ENCODE measurements at regions not wholly inside any gene's neighbourhood (a gene's known extent, or its start where the extent isn't known, plus 50 kb on each side); places are given as distances from the start of the nearest gene placed in this dataset.
"Not testable (repeated sequence)": the region's sequence is repeated elsewhere in the genome, so short reads cannot be mapped to it uniquely, and the experiment has no call there.

GRCh38 chr10:6784429-6784828, 204.4 kb upstream of the PRKCQ start:
- H3K9me2 ChIP-seq (ENCODE audit: insufficient read depth); BruUV-seq (replicated peaks); intact Hi-C loops (cut with micrococcal nuclease); H3K36me3 ChIP-seq (ENCODE audit: control insufficient read depth in 1 of 2, insufficient read depth in 2 of 2, low read length in 2 of 2); H3K9ac ChIP-seq (ENCODE audit: low read length); DNase-seq (ENCODE audit: low read depth, low spot score); H2AFZ ChIP-seq (ENCODE audit: low read depth, low read length, poor library complexity, severe bottlenecking); H4K20me1 ChIP-seq (ENCODE audit: insufficient read depth); RAD21 ChIA-PET (ENCODE audit: low non-redundant PET in 1 of 2, low total read pairs in 2 of 2, uncharacterized antibody in 2 of 2, unreplicated experiment in 2 of 2); H3K27ac ChIP-seq (ENCODE audit: low read depth, low read length); H3K79me2 ChIP-seq (ENCODE audit: insufficient read depth, low read length); ATAC-seq; H3K9me3 ChIP-seq (ENCODE audit: control insufficient read depth in 1 of 2, insufficient read depth in 1 of 2, low read depth in 1 of 2, low read length in 2 of 2); POLR2A ChIA-PET; H3K4me3 ChIP-seq (replicated peaks in 1 of 2; ENCODE audit: low read depth in 1 of 2, low read length in 2 of 2); H3K4me2 ChIP-seq (ENCODE audit: low read length): not testable (repeated sequence)
- CTCF ChIA-PET = interaction anchor here (0.7 kb wide), 1 partner anchor 896 kb away, joined by 3 read pairs; no protein-coding TSS in a partner anchor
- Histone ChIP-seq H3K4me1 (ENCODE audit: control insufficient read depth in 1 of 2, insufficient read depth in 2 of 2, low read length in 2 of 2) (peaks cover 0 to 20% of the 10 kb centered on the region in 2 experiments; a peak in 2 of 4 replicates), H3K27me3 (ENCODE audit: insufficient read depth, low read length) (peaks cover 17% of the 10 kb centered on the region)

GRCh38 chr10:6783471-6783870, 203.4 kb upstream of the PRKCQ start:
- no peak for TF ChIP-seq MAX (IDR thresholded peaks at IDR 0.05)
- TF ChIP-seq SP1 (IDR thresholded peaks at IDR 0.05; ENCODE audit: low read depth) = no peak
- no peak for TF ChIP-seq CEBPB (IDR thresholded peaks at IDR 0.05; ENCODE audit: low read depth)
- TF ChIP-seq EGR1 (IDR thresholded peaks at IDR 0.05; ENCODE audit: low read depth) = no peak
- no peak for TF ChIP-seq EZH2 (IDR thresholded peaks at IDR 0.05)
- TF ChIP-seq TCF7L2 (IDR thresholded peaks at IDR 0.05; ENCODE audit: borderline replicate concordance, extremely low read depth, insufficient read depth, insufficient read length) = no peak
- TF ChIP-seq ELF1 (IDR thresholded peaks at IDR 0.05; ENCODE audit: borderline replicate concordance, low read depth) = no peak
- TF ChIP-seq ATF3 (IDR thresholded peaks at IDR 0.05) = no peak
- no peak for TF ChIP-seq SIN3A (IDR thresholded peaks at IDR 0.05; ENCODE audit: low read depth)
- TF ChIP-seq RAD21 (IDR thresholded peaks at IDR 0.05; ENCODE audit: low read depth) = no peak
- no peak overlapping the region for H2AFZ ChIP-seq (ENCODE audit: low read depth, low read length, poor library complexity, severe bottlenecking)
- ATAC-seq (no peak), DNase-seq (ENCODE audit: low read depth, low spot score) (no peak)
- ChIA-PET RAD21 (ENCODE audit: low non-redundant PET in 1 of 2, low total read pairs in 2 of 2, uncharacterized antibody in 2 of 2, unreplicated experiment in 2 of 2) (no interaction called here), POLR2A (no interaction called here), CTCF (no interaction called here)
- H3K9me3 ChIP-seq (ENCODE audit: control insufficient read depth in 1 of 2, insufficient read depth in 1 of 2, low read depth in 1 of 2, low read length in 2 of 2) = no peaks in the 10 kb centered on the region
- H4K20me1 ChIP-seq (ENCODE audit: insufficient read depth) = no peaks in the 10 kb centered on the region
- H3K79me2 ChIP-seq (ENCODE audit: insufficient read depth, low read length) = no peaks in the 10 kb centered on the region
- no peak overlapping the region for H3K4me2 ChIP-seq (ENCODE audit: low read length)
- no peaks in the 10 kb centered on the region for H3K9me2 ChIP-seq (ENCODE audit: insufficient read depth)
- no peak overlapping the region for H3K27ac ChIP-seq (ENCODE audit: low read depth, low read length)
- BruUV-seq (replicated peaks) = no TSS peak
- H3K36me3 ChIP-seq (ENCODE audit: control insufficient read depth in 1 of 2, insufficient read depth in 2 of 2, low read length in 2 of 2) = no peaks in the 10 kb centered on the region
- peaks cover 8% of the 10 kb centered on the region; the same call in 1 of the 2 replicates for H3K27me3 ChIP-seq (ENCODE audit: insufficient read depth, low read length)
- H3K4me3 ChIP-seq (replicated peaks in 1 of 2; ENCODE audit: low read depth in 1 of 2, low read length in 2 of 2) = no peak overlapping the region
- H3K9ac ChIP-seq (ENCODE audit: low read length) = no peak overlapping the region
- intact Hi-C loops (cut with micrococcal nuclease) = no loop called here
- peaks cover 0 to 27% of the 10 kb centered on the region in 2 experiments; a peak in 2 of 4 replicates for H3K4me1 ChIP-seq (ENCODE audit: control insufficient read depth in 1 of 2, insufficient read depth in 2 of 2, low read length in 2 of 2)

Measured in HCT116 (cell line).